ENCODE measurements at regions not wholly inside any gene's neighbourhood (a gene's known extent, or its start where the extent isn't known, plus 50 kb on each side); places are given as distances from the start of the nearest gene placed in this dataset.
A peak's percentile ranks its signal among the peaks of the same experiment; 100 is the strongest.

GRCh38 chr14:32254952-32255679 lies 52.0 kb upstream of the RNU6-8 start:
- dilution Hi-C loops (cut with HindIII; ENCODE audit: low sequenced_read_pairs, unreplicated experiment): no loop called here
- Histone ChIP-seq H3K9me1 (ENCODE audit: insufficient read depth, low read length) (no peaks in the 10 kb centered on the region), H3K23ac (ENCODE audit: low read depth, low read length) (no peak overlapping the region), H2AK5ac (ENCODE audit: low read depth, low read length) (no peak overlapping the region), H3K79me1 (ENCODE audit: low read depth in 1 of 2, low read length in 2 of 2) (no peaks in the 10 kb centered on the region), H2BK20ac (ENCODE audit: low read depth, low read length) (no peak overlapping the region), H3K4me3 (ENCODE audit: insufficient read depth, low read depth, low read length) (no peak overlapping the region), H3K56ac (ENCODE audit: extremely low read depth, insufficient read depth, low read length) (no peak overlapping the region), H2BK15ac (ENCODE audit: low read depth, low read length) (no peak overlapping the region), H2AK9ac (replicated peaks; ENCODE audit: low read depth, low read length, poor library complexity) (no peak overlapping the region), H4K8ac (ENCODE audit: low read depth in 2 of 2, low read length in 2 of 2) (no peak overlapping the region), H3K9ac (ENCODE audit: low read depth, low read length) (no peak overlapping the region), H3K27ac (ENCODE audit: insufficient read depth, low read length) (no peak overlapping the region), H3K36me3 (ENCODE audit: control insufficient read depth, insufficient read depth, low read length) (no peaks in the 10 kb centered on the region), H3K4me2 (ENCODE audit: low read depth, low read length) (no peak overlapping the region), H3K9me3 (ENCODE audit: control insufficient read depth, insufficient read depth, low read length) (no peaks in the 10 kb centered on the region), H2BK5ac (ENCODE audit: low read depth, low read length, poor library complexity, severe bottlenecking) (no peak overlapping the region), H3K18ac (ENCODE audit: low read depth, low read length) (no peak overlapping the region), H3K4ac (ENCODE audit: low read depth, low read length) (no peak overlapping the region), H4K5ac (ENCODE audit: low read depth, low read length) (no peak overlapping the region), H2AFZ (replicated peaks; ENCODE audit: low read length, poor library complexity) (peak overlapping the region; percentile 16), H2BK120ac (ENCODE audit: low read depth, low read length) (no peak overlapping the region), H3K27me3 (ENCODE audit: control insufficient read depth, insufficient read depth, low read length) (no peaks in the 10 kb centered on the region), H4K20me1 (ENCODE audit: insufficient read depth, low read length) (no peaks in the 10 kb centered on the region), H4K91ac (ENCODE audit: insufficient read depth, low read depth, low read length) (no peak overlapping the region), H3K4me1 (ENCODE audit: control insufficient read depth, insufficient read depth, low read length) (peaks cover 3% of the 10 kb centered on the region; the same call in 1 of the 2 replicates), H3K14ac (replicated peaks; ENCODE audit: low read depth, low read length) (no peak overlapping the region)
- peak; percentile 70 for DNase-seq
- CTCF ChIA-PET: interaction anchor here (0.5 to 1.4 kb wide), 19 partner anchors 13 to 1298 kb away, joined by 3 to 10 read pairs (median 3); partner anchors contain the start of gene ARHGAP5
- POLR2A ChIA-PET (ENCODE audit: unreplicated experiment): no interaction called here
- TF ChIP-seq CTCF (conservative IDR thresholded peaks at IDR 0.05; ENCODE audit: low read depth, low read length) (peak; percentile 83), SMC3 (IDR thresholded peaks at IDR 0.05; ENCODE audit: low read depth, low read length) (peak; percentile 87), FOS (IDR thresholded peaks at IDR 0.05; ENCODE audit: low read depth, low read length) (no peak), RAD21 (IDR thresholded peaks at IDR 0.05; ENCODE audit: low read length) (peak; percentile 77)
- intact Hi-C loops (cut with micrococcal nuclease): loop anchor here (1.0 to 10.0 kb wide), 6 partner anchors 117 to 890 kb away; no protein-coding TSS in a partner anchor
- BruUV-seq (replicated peaks): no TSS peak
- WGBS, 2 experiments (ENCODE audit: extremely low coverage in 2 of 2, insufficient read length in 1 of 2): 65% methylated on average over 5 of the region's 9 CpGs; no CpG with 5 or more reads in 1 of the 2 experiments
- ATAC-seq (ENCODE audit: low read depth): peak; percentile 76
- in situ Hi-C loops (cut with MboI; ENCODE audit: low sequenced_read_pairs): loop anchor here (5.0 kb wide), 3 partner anchors 188 to 743 kb away; no protein-coding TSS in a partner anchor

All from IMR-90 (cell line).